HepG2 (cell line): ENCODE measurements at regions not wholly inside any gene's neighbourhood (a gene's known extent, or its start where the extent isn't known, plus 50 kb on each side); places are given as distances from the start of the nearest gene placed in this dataset.

Experiments
- CTCF ChIP-seq: sonication (generic); formaldehyde crosslinking; IDR thresholded peaks from 2 replicates; pipeline ENCODE4 v1.5.0; 2020; ENCODE audit warnings: mild to moderate bottlenecking, missing genetic modification reagents, moderate library complexity
- FLYWCH1 ChIP-seq: sonication (generic); formaldehyde crosslinking; IDR thresholded peaks from 2 replicates; pipeline ENCODE4 v1.8.1; 2023; ENCODE audit warnings: mild to moderate bottlenecking, missing genetic modification reagents
- FOXJ3 ChIP-seq: sonication (generic); formaldehyde crosslinking; IDR thresholded peaks from 2 replicates; pipeline ENCODE4 v1.4.0; 2020; ENCODE audit warnings: missing genetic modification reagents, mild to moderate bottlenecking, borderline replicate concordance
- FOXP4 ChIP-seq: sonication (generic); formaldehyde crosslinking; IDR thresholded peaks from 2 replicates; pipeline ENCODE4 v1.4.0; 2020; ENCODE audit warnings: missing genetic modification reagents
- HMGA1 ChIP-seq: sonication (generic); formaldehyde crosslinking; conservative IDR thresholded peaks from 2 replicates; pipeline ENCODE4 v1.4.0; 2020; ENCODE audit warnings: missing genetic modification reagents
- IRX3 ChIP-seq: sonication (generic); formaldehyde crosslinking; IDR thresholded peaks from 2 replicates; pipeline ENCODE4 v1.8.1; 2023; ENCODE audit warnings: mild to moderate bottlenecking, low read depth, missing genetic modification reagents, borderline replicate concordance
- LBX2 ChIP-seq: sonication (generic); formaldehyde crosslinking; IDR thresholded peaks from 2 replicates; pipeline ENCODE4 v1.5.0; 2020; ENCODE audit warnings: missing genetic modification reagents, mild to moderate bottlenecking, borderline replicate concordance
- MYNN ChIP-seq: sonication (generic); formaldehyde crosslinking; IDR thresholded peaks from 2 replicates; pipeline ENCODE4 v1.4.0; 2020; ENCODE audit warnings: mild to moderate bottlenecking, low read depth, missing genetic modification reagents
- NFIC ChIP-seq: IDR thresholded peaks from 2 replicates; pipeline ENCODE4 v1.6.1; 2012; ENCODE audit warnings: mild to moderate bottlenecking, low read length, inconsistent platforms
- NFRKB ChIP-seq: fragments of 450-650 bp; IDR thresholded peaks from 2 replicates; pipeline ENCODE4 v1.6.1; 2017
- SAFB2 ChIP-seq: sonication (generic); formaldehyde crosslinking; IDR thresholded peaks from 2 replicates; pipeline ENCODE4 v1.5.1; 2020; ENCODE audit warnings: missing genetic modification reagents, low read depth, mild to moderate bottlenecking, borderline replicate concordance
- ZBTB2 ChIP-seq: sonication (generic); formaldehyde crosslinking; IDR thresholded peaks from 2 replicates; pipeline ENCODE4 v1.8.0; 2022; ENCODE audit warnings: low read depth, missing genetic modification reagents
- ZNF687 ChIP-seq: sonication (generic); formaldehyde crosslinking; IDR thresholded peaks from 2 replicates; pipeline ENCODE4 v1.5.1; 2020; ENCODE audit warnings: mild to moderate bottlenecking, missing genetic modification reagents, moderate library complexity

GRCh38 chr1:34478515-34479076, 276.3 kb upstream of the GJB5 start:
- TF ChIP-seq NFRKB (no peak), HMGA1 (CRISPR knock-in tag) (no peak), NFIC (no peak), ZNF687 (CRISPR knock-in tag) (no peak), CTCF (CRISPR knock-in tag) (no peak), MYNN (CRISPR knock-in tag) (no peak), ZBTB2 (CRISPR knock-in tag) (no peak), FOXP4 (CRISPR knock-in tag) (no peak), LBX2 (CRISPR knock-in tag) (no peak), FOXJ3 (no peak), FLYWCH1 (no peak), SAFB2 (CRISPR knock-in tag) (no peak), IRX3 (CRISPR knock-in tag) (no peak)
